Neural cell (in vitro differentiated cells): ENCODE measurements at regions not wholly inside any gene's neighbourhood (a gene's known extent, or its start where the extent isn't known, plus 50 kb on each side); places are given as distances from the start of the nearest gene placed in this dataset.

ENCODE experiments used
- H2AFZ ChIP-seq: fragments of 200-600, 300-800 bp; sonication (generic), shearing (Covaris generic); 2 replicates; pipeline ENCODE4 v1.6.0; 2014; ENCODE audit warnings: low read depth, mild to moderate bottlenecking, antibody characterized with exemption, low read length, moderate library complexity
- H3F3A ChIP-seq: fragments of 200-600 bp; shearing (Covaris generic); 2 replicates; pipeline ENCODE4 v1.6.1; 2016; ENCODE audit warnings: mild to moderate bottlenecking, moderate library complexity, mixed read lengths, antibody characterized with exemption, low read length; ENCODE audit not compliant: insufficient read depth, poor library complexity, severe bottlenecking
- H3K27ac ChIP-seq: fragments of 200-600, 300-800 bp; sonication (generic), shearing (Covaris generic); 2 replicates; pipeline ENCODE4 v1.5.1; 2014; ENCODE audit warnings: mild to moderate bottlenecking, low read length, moderate library complexity
- H3K27me3 ChIP-seq: fragments of 300-800, 200-600 bp; sonication (generic), shearing (Covaris generic); 2 replicates; pipeline ENCODE4 v1.6.0; 2014; ENCODE audit warnings: mild to moderate bottlenecking, low read depth, low read length, moderate library complexity; ENCODE audit not compliant: insufficient read depth
- H3K36me3 ChIP-seq: fragments of 300-800, 200-600 bp; sonication (generic), shearing (Covaris generic); 2 replicates; pipeline ENCODE4 v1.5.1; 2014; ENCODE audit warnings: mild to moderate bottlenecking, antibody characterized with exemption, low read length, moderate library complexity; ENCODE audit not compliant: insufficient read depth
- H3K4me2 ChIP-seq: fragments of 300-800, 200-600 bp; sonication (generic), shearing (Covaris generic); 2 replicates; pipeline ENCODE4 v1.6.0; 2014; ENCODE audit warnings: mild to moderate bottlenecking, low read length
- H3K4me3 ChIP-seq: fragments of 300-800, 200-600 bp; sonication (generic), shearing (Covaris generic); 2 replicates; pipeline ENCODE4 v1.5.1; 2014; ENCODE audit warnings: mild to moderate bottlenecking, low read length, moderate library complexity
- H3K79me2 ChIP-seq: fragments of 200-600 bp; shearing (Covaris generic); replicated peaks from 2 replicates; pipeline ENCODE4 v1.6.0; 2014; ENCODE audit warnings: mild to moderate bottlenecking, low read length, moderate library complexity; ENCODE audit not compliant: insufficient read depth
- H3K9ac ChIP-seq: fragments of 300-800, 200-600 bp; sonication (generic), shearing (Covaris generic); 2 replicates; pipeline ENCODE4 v1.6.1; 2016; ENCODE audit warnings: mild to moderate bottlenecking, low read length, mixed read lengths
- H3K9me2 ChIP-seq: fragments of 200-600 bp; shearing (Covaris generic); 2 replicates; pipeline ENCODE4 v1.6.1; 2016; ENCODE audit warnings: mild to moderate bottlenecking, low read length, mixed read lengths; ENCODE audit not compliant: insufficient read depth
- H3K9me3 ChIP-seq: fragments of 200-600, 300-800 bp; sonication (generic), shearing (Covaris generic); 2 replicates; pipeline ENCODE4 v1.6.1; 2016; ENCODE audit warnings: mild to moderate bottlenecking, mixed run types, low read length, moderate library complexity, mixed read lengths
- H4K20me1 ChIP-seq: fragments of 200-600 bp; shearing (Covaris generic); 2 replicates; pipeline ENCODE4 v1.6.1; 2016; ENCODE audit warnings: mild to moderate bottlenecking, mixed run types; ENCODE audit not compliant: insufficient read depth
- CTCF ChIP-seq: fragments of 450-650 bp; IDR thresholded peaks from 2 replicates; pipeline ENCODE4 v1.5.1; 2014; ENCODE audit warnings: antibody characterized with exemption, mild to moderate bottlenecking, moderate library complexity; ENCODE audit not compliant: poor library complexity, severe bottlenecking
- EP300 ChIP-seq: fragments of 450-650 bp; conservative IDR thresholded peaks from 2 replicates; pipeline ENCODE4 v1.6.1; 2014; ENCODE audit warnings: antibody characterized with exemption, mild to moderate bottlenecking, moderate library complexity; ENCODE audit not compliant: poor library complexity, severe bottlenecking
- EZH2 ChIP-seq: fragments of 200-600, 300-800 bp; shearing (Covaris generic), sonication (generic); IDR thresholded peaks from 2 replicates; pipeline ENCODE4 v1.6.1; 2014; ENCODE audit warnings: antibody characterized with exemption, low read length, borderline replicate concordance, mild to moderate bottlenecking; ENCODE audit not compliant: insufficient read depth, poor library complexity, severe bottlenecking
- MXI1 ChIP-seq: fragments of 450-650 bp; conservative IDR thresholded peaks from 2 replicates; pipeline ENCODE4 v1.6.1; 2014; ENCODE audit warnings: antibody characterized with exemption, mild to moderate bottlenecking; ENCODE audit not compliant: poor library complexity, severe bottlenecking
- POLR2AphosphoS5 ChIP-seq: IDR thresholded peaks from 2 replicates; pipeline ENCODE4 v1.6.1; 2012
- RAD21 ChIP-seq: fragments of 450-650 bp; conservative IDR thresholded peaks from 2 replicates; pipeline ENCODE4 v1.6.1; 2014; ENCODE audit warnings: antibody characterized with exemption, mild to moderate bottlenecking, moderate library complexity
- REST ChIP-seq: IDR thresholded peaks from 2 replicates; pipeline ENCODE4 v1.6.1; 2012; ENCODE audit warnings: borderline replicate concordance
- SMC3 ChIP-seq: fragments of 450-650 bp; conservative IDR thresholded peaks from 2 replicates; pipeline ENCODE4 v1.6.1; 2014; ENCODE audit warnings: antibody characterized with exemption, mild to moderate bottlenecking, moderate library complexity; ENCODE audit not compliant: poor library complexity
- TAF1 ChIP-seq: IDR thresholded peaks from 2 replicates; pipeline ENCODE4 v1.6.1; 2012; ENCODE audit warnings: low read depth

GRCh38 chr6:21739241-21739640 lies 145.7 kb downstream of the SOX4 start:
- H3F3A ChIP-seq: peaks cover 10% of the 10 kb centered on the region
- H3K36me3 ChIP-seq: no peaks in the 10 kb centered on the region
- H3K4me2 ChIP-seq: no peak overlapping the region
- H2AFZ ChIP-seq: no peak overlapping the region
- H3K27ac ChIP-seq: no peak overlapping the region
- no peaks in the 10 kb centered on the region for H3K27me3 ChIP-seq
- H3K4me3 ChIP-seq: no peak overlapping the region
- H3K9me3 ChIP-seq: no peaks in the 10 kb centered on the region
- H3K79me2 ChIP-seq: peaks cover 56% of the 10 kb centered on the region
- H3K9me2 ChIP-seq: no peaks in the 10 kb centered on the region
- TF ChIP-seq MXI1 (no peak), EZH2 (no peak), REST (no peak), SMC3 (no peak), EP300 (no peak)
- H3K9ac ChIP-seq: no peak overlapping the region
- H4K20me1 ChIP-seq: no peaks in the 10 kb centered on the region

GRCh38 chr6:21739838-21740237 lies 146.3 kb downstream of the SOX4 start:
- H3K9me3 ChIP-seq: no peaks in the 10 kb centered on the region
- no peaks in the 10 kb centered on the region for H3K36me3 ChIP-seq
- peaks cover 58% of the 10 kb centered on the region for H3K79me2 ChIP-seq
- no peaks in the 10 kb centered on the region for H3K9me2 ChIP-seq
- no peaks in the 10 kb centered on the region for H3K27me3 ChIP-seq
- H3K9ac ChIP-seq: no peak overlapping the region
- H3K27ac ChIP-seq: no peak overlapping the region
- H3K4me2 ChIP-seq: no peak overlapping the region
- no peak for TF ChIP-seq TAF1
- TF ChIP-seq EZH2: no peak
- no peak for TF ChIP-seq RAD21
- no peak for TF ChIP-seq EP300
- TF ChIP-seq POLR2AphosphoS5: no peak
- TF ChIP-seq REST: no peak
- TF ChIP-seq SMC3: no peak
- no peak for TF ChIP-seq MXI1
- no peak for TF ChIP-seq CTCF
- no peaks in the 10 kb centered on the region for H4K20me1 ChIP-seq
- no peak overlapping the region for H2AFZ ChIP-seq
- H3F3A ChIP-seq: peaks cover 10% of the 10 kb centered on the region
- H3K4me3 ChIP-seq: no peak overlapping the region
